Spleen (tissue), 11 donors: ENCODE measurements at regions not wholly inside any gene's neighbourhood (a gene's known extent, or its start where the extent isn't known, plus 50 kb on each side); places are given as distances from the start of the nearest gene placed in this dataset.

Experiments used
- DNase-seq: peaks from one replicate; pipeline ENCODE4 v3.0.0-alpha.2; 2020
- H3K27ac ChIP-seq, 8 donors: fragments of 200-600 bp; sonication (generic) in 7 of 8; 1 replicate in 4 of 8; 2 replicates in 4 of 8; pipeline versions ENCODE4 v1.5.0 to v1.8.0; 2016 to 2021; ENCODE audit warnings: inconsistent platforms in 4 of 8, mild to moderate bottlenecking in 4 of 8, moderate library complexity in 1 of 8
- H3K27me3 ChIP-seq, 7 donors: fragments of 200-600 bp; sonication (generic) in 6 of 7; replicated peaks in 1 of 7; 1 replicate in 4 of 7; 2 replicates in 3 of 7; pipeline versions ENCODE4 v1.5.0 to v1.8.0; 2016 to 2021; ENCODE audit warnings: inconsistent platforms in 3 of 7, mild to moderate bottlenecking in 1 of 7
- H3K36me3 ChIP-seq, 6 donors: fragments of 200-600 bp; sonication (generic) in 5 of 6; 1 replicate in 4 of 6; 2 replicates in 2 of 6; pipeline versions ENCODE4 v1.5.0 to v1.8.0; 2016 to 2021; ENCODE audit warnings: inconsistent platforms in 2 of 6
- H3K4me1 ChIP-seq, 6 donors: fragments of 200-600 bp; sonication (generic) in 5 of 6; 1 replicate in 3 of 6; 2 replicates in 3 of 6; pipeline versions ENCODE4 v1.5.0 to v1.8.0; 2016 to 2021; ENCODE audit warnings: inconsistent platforms in 3 of 6
- H3K4me3 ChIP-seq, 8 donors: fragments of 200-600 bp; sonication (generic) in 7 of 8; 1 replicate in 4 of 8; 2 replicates in 4 of 8; pipeline versions ENCODE4 v1.5.0 to v1.8.0; 2016 to 2021; ENCODE audit warnings: inconsistent platforms in 4 of 8, mild to moderate bottlenecking in 4 of 8, moderate library complexity in 2 of 8
- H3K9me3 ChIP-seq, 8 donors: fragments of 200-600 bp; sonication (generic) in 7 of 8; 1 replicate in 4 of 8; 2 replicates in 4 of 8; pipeline versions ENCODE4 v1.5.0 to v1.8.0; 2016 to 2021; ENCODE audit warnings: inconsistent platforms in 4 of 8
- CTCF ChIP-seq, 11 experiments: fragments of 200-600 bp in 7 of 11; fragments of 450-650 bp in 4 of 11; sonication (generic) in 4 of 11; IDR thresholded peaks in 8 of 11; conservative IDR thresholded peaks in 3 of 11; 1 replicate in 7 of 11; 2 replicates in 4 of 11; pipeline versions ENCODE4 v1.4.0 to v1.8.0; 2016 to 2021; ENCODE audit warnings: antibody characterized with exemption in 11 of 11, inconsistent platforms in 4 of 11, mild to moderate bottlenecking in 1 of 11
- POLR2A ChIP-seq, 3 donors: fragments of 450-650 bp; IDR thresholded peaks; one replicate each; pipeline ENCODE4 v1.5.1; 2017; ENCODE audit warnings: antibody characterized with exemption in 3 of 3, mild to moderate bottlenecking in 1 of 3
- POLR2AphosphoS5 ChIP-seq, 3 donors: sonication (generic); formaldehyde crosslinking; IDR thresholded peaks; one replicate each; pipeline ENCODE4 v1.5.1; 2017; ENCODE audit warnings: antibody characterized with exemption in 3 of 3
- WGBS, 5 donors: extraction: QIAGEN DNeasy Blood & Tissue Kit in 3 of 5; methylation state at CpG; one replicate each; pipeline versions ENCODE4 v1.1.5 to v1.1.7; 2013 to 2018; 5-methylcytosine and 5-hydroxymethylcytosine counted together
- intact Hi-C: fragments of 100-400 bp; cut with DNase I; formaldehyde crosslinking; loops from one replicate; pipeline ENCODE4 v1.15.0; 2023; ENCODE audit warnings: low total_unique reads
- donor health status: healthy with polysubstance abuse.
- donor health status: DM: no; HTN: no; CAD: no; lungs with moderate emphysema.
- donor health status: DM: no; HTN: no; CAD: no.
- donor health status: Bipolar disorder and iron deficiency.
- donor health status: healthy.
- donor health status: DM: no; HTN: no; CAD: no.
- donor health status: DM: yes; HTN: yes; CAD: no.

- Histone ChIP-seq H3K36me3 (no peaks in the 10 kb centered on the region), H3K4me3 (no peak overlapping the region), H3K27me3 (no peaks in the 10 kb centered on the region), H3K9me3 (peaks cover 0 to 3% (median 0%) of the 10 kb centered on the region in 8 donors), H3K4me1 (no peaks in the 10 kb centered on the region), H3K27ac (no peak overlapping the region)
- no peak for DNase-seq
- 87 to 96% (median 91%) methylated on average over 2 of the region's 2 CpGs for WGBS, 5 donors
- intact Hi-C loops: no loop called here
- TF ChIP-seq POLR2A (IDR thresholded peaks at IDR 0.05): no peak
- no peak for TF ChIP-seq CTCF (IDR thresholded peaks at IDR 0.05 in 8 of 11, conservative IDR thresholded peaks at IDR 0.05 in 3 of 11)
- no peak for TF ChIP-seq POLR2AphosphoS5 (IDR thresholded peaks at IDR 0.05)
Measured at GRCh38 chr6:141658696-141659095, 474.0 kb upstream of the GJE1 start.

GRCh38 chr6:141657812-141658211 lies 474.9 kb upstream of the GJE1 start:
- Histone ChIP-seq H3K36me3 (no peaks in the 10 kb centered on the region), H3K9me3 (peaks cover 0 to 3% (median 0%) of the 10 kb centered on the region in 8 donors), H3K4me3 (no peak overlapping the region), H3K27ac (no peak overlapping the region), H3K4me1 (no peaks in the 10 kb centered on the region), H3K27me3 (no peaks in the 10 kb centered on the region)
- intact Hi-C loops: no loop called here
- DNase-seq: no peak
- WGBS, 5 donors: 87 to 96% (median 93%) methylated on average over 1 of the region's 1 CpG
- no peak for TF ChIP-seq POLR2AphosphoS5 (IDR thresholded peaks at IDR 0.05)
- no peak for TF ChIP-seq POLR2A (IDR thresholded peaks at IDR 0.05)
- no peak for TF ChIP-seq CTCF (IDR thresholded peaks at IDR 0.05 in 8 of 11, conservative IDR thresholded peaks at IDR 0.05 in 3 of 11)

- H3K27ac ChIP-seq: no peak overlapping the region
- H3K36me3 ChIP-seq: no peaks in the 10 kb centered on the region
- DNase-seq: no peak
- H3K4me1 ChIP-seq: no peaks in the 10 kb centered on the region
- intact Hi-C loops: no loop called here
- TF ChIP-seq CTCF (IDR thresholded peaks at IDR 0.05 in 8 of 11, conservative IDR thresholded peaks at IDR 0.05 in 3 of 11) (no peak), POLR2AphosphoS5 (IDR thresholded peaks at IDR 0.05) (no peak), POLR2A (IDR thresholded peaks at IDR 0.05) (no peak)
- no peaks in the 10 kb centered on the region for H3K27me3 ChIP-seq
- H3K4me3 ChIP-seq: no peak overlapping the region
- WGBS, 5 donors: 86 to 97% (median 89%) methylated on average over 1 of the region's 1 CpG
- peaks cover 0 to 3% (median 0%) of the 10 kb centered on the region in 8 donors for H3K9me3 ChIP-seq
Measured at GRCh38 chr6:141653590-141653989, 479.1 kb upstream of the GJE1 start.

GRCh38 chr6:141641951-141642350 lies 490.8 kb upstream of the GJE1 start:
- intact Hi-C loops: no loop called here
- Histone ChIP-seq H3K27me3 (no peaks in the 10 kb centered on the region), H3K4me3 (no peak overlapping the region), H3K4me1 (no peaks in the 10 kb centered on the region), H3K36me3 (no peaks in the 10 kb centered on the region), H3K9me3 (no peaks in the 10 kb centered on the region), H3K27ac (no peak overlapping the region)
- DNase-seq: no peak
- 69 to 84% (median 78%) methylated on average over 1 of the region's 1 CpG for WGBS, 5 donors
- TF ChIP-seq CTCF (IDR thresholded peaks at IDR 0.05 in 8 of 11, conservative IDR thresholded peaks at IDR 0.05 in 3 of 11): no peak
- no peak for TF ChIP-seq POLR2A (IDR thresholded peaks at IDR 0.05)
- TF ChIP-seq POLR2AphosphoS5 (IDR thresholded peaks at IDR 0.05): no peak
